Stomach (tissue), 4 donors: ENCODE measurements at regions not wholly inside any gene's neighbourhood (a gene's known extent, or its start where the extent isn't known, plus 50 kb on each side); places are given as distances from the start of the nearest gene placed in this dataset.

ENCODE experiments used
- POLR2A ChIP-seq, 4 donors: fragments of 450-650 bp; IDR thresholded peaks; one replicate each; pipeline ENCODE4 v1.6.1; 2016; ENCODE audit warnings: antibody characterized with exemption in 4 of 4, control low read depth in 2 of 4, mild to moderate bottlenecking in 1 of 4, moderate library complexity in 1 of 4
- TF ChIP-seq, protein P1 (sequence below), 7 experiments: fragments of 450-650 bp in 4 of 7; fragments of 200-600 bp in 3 of 7; sonication (generic) in 3 of 7; IDR thresholded peaks; one replicate each; pipeline ENCODE4 v1.5.1; 2016 to 2019; ENCODE audit warnings: antibody characterized with exemption in 7 of 7, control low read depth in 2 of 7, mild to moderate bottlenecking in 1 of 7

- TF ChIP-seq POLR2A (IDR thresholded peaks at IDR 0.05): no peak
- TF ChIP-seq, protein P1, sequence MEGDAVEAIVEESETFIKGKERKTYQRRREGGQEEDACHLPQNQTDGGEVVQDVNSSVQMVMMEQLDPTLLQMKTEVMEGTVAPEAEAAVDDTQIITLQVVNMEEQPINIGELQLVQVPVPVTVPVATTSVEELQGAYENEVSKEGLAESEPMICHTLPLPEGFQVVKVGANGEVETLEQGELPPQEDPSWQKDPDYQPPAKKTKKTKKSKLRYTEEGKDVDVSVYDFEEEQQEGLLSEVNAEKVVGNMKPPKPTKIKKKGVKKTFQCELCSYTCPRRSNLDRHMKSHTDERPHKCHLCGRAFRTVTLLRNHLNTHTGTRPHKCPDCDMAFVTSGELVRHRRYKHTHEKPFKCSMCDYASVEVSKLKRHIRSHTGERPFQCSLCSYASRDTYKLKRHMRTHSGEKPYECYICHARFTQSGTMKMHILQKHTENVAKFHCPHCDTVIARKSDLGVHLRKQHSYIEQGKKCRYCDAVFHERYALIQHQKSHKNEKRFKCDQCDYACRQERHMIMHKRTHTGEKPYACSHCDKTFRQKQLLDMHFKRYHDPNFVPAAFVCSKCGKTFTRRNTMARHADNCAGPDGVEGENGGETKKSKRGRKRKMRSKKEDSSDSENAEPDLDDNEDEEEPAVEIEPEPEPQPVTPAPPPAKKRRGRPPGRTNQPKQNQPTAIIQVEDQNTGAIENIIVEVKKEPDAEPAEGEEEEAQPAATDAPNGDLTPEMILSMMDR (IDR thresholded peaks at IDR 0.05): no peak
These were observed 82.6 kb upstream of the TANK start for GRCh38 chr2:161077367-161078210.
